GM19240 (cell line): ENCODE measurements at regions not wholly inside any gene's neighbourhood (a gene's known extent, or its start where the extent isn't known, plus 50 kb on each side); places are given as distances from the start of the nearest gene placed in this dataset.
"Not testable (repeated sequence)": the region's sequence is repeated elsewhere in the genome, so short reads cannot be mapped to it uniquely, and the experiment has no call there.

ENCODE experiments used
- DNase-seq: peaks from one replicate; pipeline ENCODE4 v3.0.0; 2011; ENCODE audit warnings: low spot score; ENCODE audit not compliant: insufficient read length

- no peak for DNase-seq
These were observed 210.6 kb downstream of the DEPDC1B start for GRCh38 chr5:60489377-60489776.

- DNase-seq = no peak
These were observed 211.4 kb downstream of the DEPDC1B start for GRCh38 chr5:60488466-60489130.

- no peak for DNase-seq
These were observed 212.0 kb downstream of the DEPDC1B start for GRCh38 chr5:60487885-60488442.

GRCh38 chr5:60487476-60487875, 212.5 kb downstream of the DEPDC1B start:
- DNase-seq = no peak

- no peak for DNase-seq
These were observed 214.6 kb downstream of the DEPDC1B start for GRCh38 chr5:60485361-60485760.

GRCh38 chr5:60483050-60483449, 216.9 kb downstream of the DEPDC1B start:
- DNase-seq = no peak

- no peak for DNase-seq
These were observed 217.7 kb downstream of the DEPDC1B start for GRCh38 chr5:60482301-60482700.

- DNase-seq = no peak
These were observed 220.4 kb downstream of the DEPDC1B start for GRCh38 chr5:60479542-60479941.

- DNase-seq = no peak
These were observed 222.1 kb downstream of the DEPDC1B start for GRCh38 chr5:60477849-60478248.

GRCh38 chr5:60473654-60474053, 226.3 kb downstream of the DEPDC1B start:
- no peak for DNase-seq

- not testable (repeated sequence) for DNase-seq
These were observed 226.9 kb downstream of the DEPDC1B start for GRCh38 chr5:60473027-60473426.

- no peak for DNase-seq
These were observed 229.1 kb downstream of the DEPDC1B start for GRCh38 chr5:60470881-60471280.

GRCh38 chr5:60469286-60469685, 230.7 kb downstream of the DEPDC1B start:
- no peak for DNase-seq

GRCh38 chr5:60463179-60463868, 236.6 kb downstream of the DEPDC1B start:
- no peak for DNase-seq

GRCh38 chr5:60458666-60459065, 241.3 kb downstream of the DEPDC1B start:
- no peak for DNase-seq

GRCh38 chr5:60457233-60457632, 242.7 kb downstream of the DEPDC1B start:
- no peak for DNase-seq

GRCh38 chr5:60455589-60455988, 244.4 kb downstream of the DEPDC1B start:
- DNase-seq = no peak

- not testable (repeated sequence) for DNase-seq
These were observed 245.7 kb downstream of the DEPDC1B start for GRCh38 chr5:60454277-60454676.

GRCh38 chr5:60453186-60453976, 246.6 kb downstream of the DEPDC1B start:
- no peak for DNase-seq

GRCh38 chr5:60448600-60448999, 251.4 kb downstream of the DEPDC1B start:
- DNase-seq = no peak

- DNase-seq = no peak
These were observed 252.5 kb downstream of the DEPDC1B start for GRCh38 chr5:60447488-60447920.

GRCh38 chr5:60446917-60447316, 253.0 kb downstream of the DEPDC1B start:
- DNase-seq = no peak
